Keratinocyte (primary cell): ENCODE measurements at regions not wholly inside any gene's neighbourhood (a gene's known extent, or its start where the extent isn't known, plus 50 kb on each side); places are given as distances from the start of the nearest gene placed in this dataset.

Experiments
- EZH2 ChIP-seq: IDR thresholded peaks from one replicate; pipeline ENCODE4 v1.6.1; 2012; ENCODE audit warnings: inconsistent platforms, mild to moderate bottlenecking, low read length, moderate library complexity
- TF ChIP-seq, protein P1 (sequence below), 3 experiments: IDR thresholded peaks in 1 of 3; conservative IDR thresholded peaks in 1 of 3; optimal IDR thresholded peaks in 1 of 3; 2 replicates in 2 of 3; 3 replicates in 1 of 3; pipeline versions ENCODE3 to v1.5.1; 2011; ENCODE audit warnings: low read length in 3 of 3, mild to moderate bottlenecking in 3 of 3, moderate library complexity in 2 of 3, control low read depth in 1 of 3, inconsistent platforms in 1 of 3; ENCODE audit not compliant: insufficient read depth in 2 of 3; ENCODE audit errors: extremely low read depth in 1 of 3

DNA sequence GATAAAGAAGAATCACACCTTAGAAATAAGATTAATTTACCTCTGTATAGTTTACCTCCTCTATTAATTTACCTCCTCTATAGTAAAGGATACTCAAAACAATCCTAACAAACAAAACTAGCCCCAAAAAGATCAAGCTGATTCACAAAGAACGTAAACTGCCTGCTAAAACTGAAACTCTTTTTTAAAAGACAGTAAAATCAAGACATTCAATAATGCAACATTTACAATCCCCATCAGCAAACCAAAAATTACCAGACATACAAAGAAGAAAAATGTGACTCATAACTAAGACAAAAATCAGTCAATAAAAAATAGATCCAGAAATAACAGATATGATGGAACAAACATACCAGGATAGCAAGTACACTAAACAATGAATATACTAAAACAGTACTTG is 215.7 kb downstream of the ZEB2 start:
- TF ChIP-seq, protein P1, sequence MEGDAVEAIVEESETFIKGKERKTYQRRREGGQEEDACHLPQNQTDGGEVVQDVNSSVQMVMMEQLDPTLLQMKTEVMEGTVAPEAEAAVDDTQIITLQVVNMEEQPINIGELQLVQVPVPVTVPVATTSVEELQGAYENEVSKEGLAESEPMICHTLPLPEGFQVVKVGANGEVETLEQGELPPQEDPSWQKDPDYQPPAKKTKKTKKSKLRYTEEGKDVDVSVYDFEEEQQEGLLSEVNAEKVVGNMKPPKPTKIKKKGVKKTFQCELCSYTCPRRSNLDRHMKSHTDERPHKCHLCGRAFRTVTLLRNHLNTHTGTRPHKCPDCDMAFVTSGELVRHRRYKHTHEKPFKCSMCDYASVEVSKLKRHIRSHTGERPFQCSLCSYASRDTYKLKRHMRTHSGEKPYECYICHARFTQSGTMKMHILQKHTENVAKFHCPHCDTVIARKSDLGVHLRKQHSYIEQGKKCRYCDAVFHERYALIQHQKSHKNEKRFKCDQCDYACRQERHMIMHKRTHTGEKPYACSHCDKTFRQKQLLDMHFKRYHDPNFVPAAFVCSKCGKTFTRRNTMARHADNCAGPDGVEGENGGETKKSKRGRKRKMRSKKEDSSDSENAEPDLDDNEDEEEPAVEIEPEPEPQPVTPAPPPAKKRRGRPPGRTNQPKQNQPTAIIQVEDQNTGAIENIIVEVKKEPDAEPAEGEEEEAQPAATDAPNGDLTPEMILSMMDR (optimal IDR thresholded peaks at IDR 0.05 in 1 of 3, IDR thresholded peaks at IDR 0.05 in 1 of 3, conservative IDR thresholded peaks at IDR 0.05 in 1 of 3; ENCODE audit: extremely low read depth in 1 of 3, insufficient read depth in 2 of 3, low read length in 3 of 3), result no peak
- no peak for TF ChIP-seq EZH2
